Activated T-cell treated with anti-CD3 and anti-CD28 coated beads, Interleukin-2, amount 50 U/mL, for 72 hours (primary cell): ENCODE measurements at regions not wholly inside any gene's neighbourhood (a gene's known extent, or its start where the extent isn't known, plus 50 kb on each side); places are given as distances from the start of the nearest gene placed in this dataset.

ENCODE experiments used
- ATAC-seq, 2 donors: fragments of 150-1000 bp; cut with Tn5 transposase; replicated peaks in 1 of 2; 2 replicates each; pipeline ENCODE4 v1.10.0; 2021; ENCODE audit warnings: moderate library complexity in 2 of 2, mild to moderate bottlenecking in 1 of 2
- DNase-seq, 2 donors: peaks; one replicate each; pipeline ENCODE4 v3.0.0; 2021 to 2022; ENCODE audit warnings: mixed read lengths in 1 of 2
- H3K27ac Mint-ChIP-seq: one replicate; pipeline ENCODE4 v1.8.0; 2022; ENCODE audit warnings: mild to moderate bottlenecking, moderate library complexity, mixed read lengths
- H3K27me3 Mint-ChIP-seq: one replicate; pipeline ENCODE4 v1.8.0; 2022; ENCODE audit warnings: low read depth, mixed read lengths
- H3K36me3 Mint-ChIP-seq, 2 donors: one replicate each; pipeline ENCODE4 v1.8.0; 2022; ENCODE audit warnings: mixed read lengths in 2 of 2, mild to moderate bottlenecking in 1 of 2; ENCODE audit not compliant: insufficient read depth in 2 of 2
- H3K4me1 Mint-ChIP-seq: one replicate; pipeline ENCODE4 v1.8.0; 2022; ENCODE audit warnings: low read depth, mixed read lengths
- H3K4me3 Mint-ChIP-seq, 2 donors: one replicate each; pipeline ENCODE4 v1.8.0; 2022; ENCODE audit warnings: mild to moderate bottlenecking in 2 of 2, mixed read lengths in 2 of 2, moderate library complexity in 2 of 2
- H3K9me3 Mint-ChIP-seq, 2 donors: one replicate each; pipeline ENCODE4 v1.8.0; 2022; ENCODE audit warnings: mixed read lengths in 2 of 2

- H3K36me3 Mint-ChIP-seq: no peaks in the 10 kb centered on the region
- peaks cover 26% of the 10 kb centered on the region for H3K27me3 Mint-ChIP-seq
- no peak overlapping the region for H3K27ac Mint-ChIP-seq
- peaks cover 0 to 2% of the 10 kb centered on the region in 2 donors for H3K9me3 Mint-ChIP-seq
- DNase-seq: no peak
- no peak for ATAC-seq
- no peak overlapping the region for H3K4me3 Mint-ChIP-seq
- H3K4me1 Mint-ChIP-seq: no peaks in the 10 kb centered on the region
These were observed 137.1 kb upstream of the SMIM23 start for GRCh38 chr5:171648279-171649074.

GRCh38 chr5:171649075-171649401 lies 136.6 kb upstream of the SMIM23 start:
- H3K4me1 Mint-ChIP-seq: no peaks in the 10 kb centered on the region

DNA sequence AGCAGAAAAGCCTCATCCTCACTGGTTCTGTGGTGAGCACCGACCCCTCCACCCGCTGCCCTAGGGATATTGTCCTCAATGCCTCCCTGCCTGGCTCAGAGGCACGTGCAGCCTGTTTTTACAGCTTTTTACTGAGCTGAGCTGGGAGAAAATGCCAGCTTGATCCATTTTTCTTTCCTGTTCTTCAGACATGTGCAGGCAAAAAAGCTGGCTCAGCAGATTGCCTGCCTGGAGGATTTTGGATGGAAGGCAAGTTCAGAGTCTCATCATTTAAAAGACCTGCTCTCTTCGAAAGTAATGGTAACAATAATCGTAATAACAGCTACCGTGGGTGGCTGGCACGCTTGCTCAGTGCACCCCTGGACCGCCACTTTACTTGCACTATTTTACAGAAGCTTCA lies 135.0 kb upstream of the SMIM23 start:
- no peak for ATAC-seq
- peaks cover 25% of the 10 kb centered on the region for H3K27me3 Mint-ChIP-seq
- H3K4me3 Mint-ChIP-seq: no peak overlapping the region
- H3K36me3 Mint-ChIP-seq: no peaks in the 10 kb centered on the region
- no peak overlapping the region for H3K27ac Mint-ChIP-seq
- no peaks in the 10 kb centered on the region for H3K4me1 Mint-ChIP-seq
- no peak for DNase-seq
- peaks cover 0 to 4% of the 10 kb centered on the region in 2 donors for H3K9me3 Mint-ChIP-seq

More at GRCh38 chr5:171649075-171649401, 136.6 kb upstream of the SMIM23 start:
- H3K27me3 Mint-ChIP-seq: peaks cover 26% of the 10 kb centered on the region
- DNase-seq: no peak
- ATAC-seq: no peak
- no peak overlapping the region for H3K27ac Mint-ChIP-seq
- H3K36me3 Mint-ChIP-seq: no peaks in the 10 kb centered on the region
- H3K9me3 Mint-ChIP-seq: peaks cover 0 to 4% of the 10 kb centered on the region in 2 donors
- no peak overlapping the region for H3K4me3 Mint-ChIP-seq

DNA sequence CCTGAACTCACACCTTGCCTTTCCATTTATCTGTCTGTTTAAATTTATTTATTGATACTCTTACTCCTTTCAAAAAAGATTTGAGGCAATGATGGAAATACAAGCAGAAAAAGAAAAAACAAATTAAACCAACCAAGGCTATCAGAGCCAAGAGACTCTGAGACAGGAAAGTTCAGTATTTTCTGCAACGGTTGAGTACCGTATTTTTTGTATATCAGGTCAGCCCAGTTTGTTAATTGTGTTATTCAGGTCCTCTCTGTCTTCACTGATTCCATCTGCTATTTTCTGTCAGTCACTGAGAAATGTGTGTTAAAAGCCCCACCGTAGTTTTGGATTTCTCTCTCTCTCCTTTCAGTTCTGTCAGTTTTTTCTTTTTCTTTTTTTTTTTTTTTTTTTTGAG lies 134.5 kb upstream of the SMIM23 start:
- no peaks in the 10 kb centered on the region for H3K36me3 Mint-ChIP-seq

DNA sequence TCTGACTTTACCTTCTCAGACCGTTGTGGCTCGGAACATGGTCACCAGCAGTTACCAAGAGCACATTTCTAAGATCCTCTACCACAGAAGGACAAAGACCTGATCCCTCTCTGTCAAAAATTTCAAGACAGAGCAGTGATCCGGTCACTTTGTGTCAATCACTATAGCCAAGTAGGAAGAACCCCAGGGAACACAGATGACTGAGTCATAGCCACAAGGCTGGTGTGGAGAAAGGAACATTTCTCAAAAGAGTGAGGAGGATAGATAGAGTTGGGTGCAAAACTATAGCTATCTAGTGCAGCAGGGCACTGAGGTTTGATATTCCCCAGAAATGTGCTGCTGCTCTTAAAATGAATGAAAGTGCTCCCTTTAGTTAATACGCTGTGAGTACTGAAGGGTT lies 130.7 kb upstream of the SMIM23 start:
- Mint-ChIP-seq H3K4me3 (no peak overlapping the region), H3K36me3 (no peaks in the 10 kb centered on the region), H3K4me1 (no peaks in the 10 kb centered on the region), H3K9me3 (peaks cover 0 to 4% of the 10 kb centered on the region in 2 donors), H3K27me3 (peaks cover 13% of the 10 kb centered on the region), H3K27ac (no peak overlapping the region)
- no peak for DNase-seq
- no peak for ATAC-seq

More for the DNA sequence above, 134.5 kb upstream of the SMIM23 start:
- H3K4me1 Mint-ChIP-seq: no peaks in the 10 kb centered on the region
- H3K27me3 Mint-ChIP-seq: peaks cover 20% of the 10 kb centered on the region
- peaks cover 0 to 4% of the 10 kb centered on the region in 2 donors for H3K9me3 Mint-ChIP-seq
- H3K4me3 Mint-ChIP-seq: no peak overlapping the region
- H3K27ac Mint-ChIP-seq: no peak overlapping the region
- DNase-seq (no peak), ATAC-seq (no peak)

DNA sequence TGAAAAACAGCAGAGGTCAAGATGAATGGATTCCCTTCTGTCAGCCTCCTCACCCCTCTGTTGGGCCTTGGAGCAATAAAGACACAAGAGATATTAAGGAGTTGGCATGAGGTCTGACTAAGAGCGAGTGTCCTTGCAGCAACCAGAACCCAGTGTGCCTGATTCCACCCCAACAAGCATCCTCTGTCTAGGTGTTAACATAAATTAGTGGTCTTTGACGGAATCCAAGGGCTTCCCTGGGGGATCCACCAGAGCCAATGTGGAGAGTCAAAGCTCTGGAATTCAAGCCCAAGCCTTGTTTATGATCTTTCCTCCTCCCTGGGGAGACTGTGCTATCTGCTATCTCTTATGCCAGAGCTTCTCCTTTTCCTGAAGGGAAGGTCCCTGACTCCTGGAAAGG lies 128.1 kb upstream of the SMIM23 start:
- no peak for DNase-seq
- no peak for ATAC-seq
- Mint-ChIP-seq H3K9me3 (peaks cover 0 to 4% of the 10 kb centered on the region in 2 donors), H3K27me3 (no peaks in the 10 kb centered on the region), H3K27ac (no peak overlapping the region), H3K4me1 (no peaks in the 10 kb centered on the region), H3K4me3 (no peak overlapping the region), H3K36me3 (no peaks in the 10 kb centered on the region)

DNA sequence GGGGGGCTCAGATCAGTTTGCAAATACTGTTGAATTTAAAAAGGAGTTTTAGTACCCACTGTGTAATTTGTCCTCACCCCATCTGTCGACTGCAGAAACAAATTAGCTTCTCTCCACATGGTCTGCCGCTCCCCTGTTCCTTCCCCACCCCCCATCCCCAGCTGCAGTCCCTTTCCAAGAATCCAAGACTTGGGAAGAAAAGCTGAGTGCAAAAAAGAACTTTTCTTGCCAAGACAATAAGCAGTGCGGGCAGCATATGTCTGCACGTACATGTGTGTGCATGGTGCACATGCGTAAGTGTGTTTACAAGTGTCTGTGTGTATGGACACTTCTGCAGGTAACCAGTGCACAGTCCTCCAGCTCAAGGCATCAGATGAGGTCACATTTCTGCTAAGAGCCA lies 125.7 kb upstream of the SMIM23 start:
- no peaks in the 10 kb centered on the region for H3K36me3 Mint-ChIP-seq

DNA sequence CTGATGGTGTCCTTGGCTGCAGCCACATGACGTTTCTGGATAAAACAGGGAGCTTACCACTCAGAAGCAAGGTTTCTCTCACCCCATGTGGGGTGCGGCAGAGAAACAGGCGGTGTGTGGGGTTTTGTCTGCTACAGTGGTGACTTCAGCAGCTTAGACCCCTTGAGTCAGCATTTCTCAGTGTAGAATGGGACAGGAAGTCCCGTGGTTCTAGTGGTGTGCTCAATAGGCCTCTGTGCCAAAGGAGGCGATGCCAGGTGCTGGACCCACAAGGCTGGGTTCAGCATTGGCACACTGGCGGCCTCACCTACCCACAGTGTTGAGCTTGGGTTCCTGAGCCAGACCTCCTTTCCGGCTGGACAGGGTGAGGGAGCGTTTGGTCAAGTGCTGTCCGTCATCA lies 125.2 kb upstream of the SMIM23 start:
- H3K4me1 Mint-ChIP-seq: no peaks in the 10 kb centered on the region
- H3K4me3 Mint-ChIP-seq: no peak overlapping the region
- no peaks in the 10 kb centered on the region for H3K27me3 Mint-ChIP-seq
- no peaks in the 10 kb centered on the region for H3K9me3 Mint-ChIP-seq
- H3K27ac Mint-ChIP-seq: no peak overlapping the region
- H3K36me3 Mint-ChIP-seq: no peaks in the 10 kb centered on the region
- DNase-seq (no peak), ATAC-seq (peak in 1 of 2 donors; percentile 33)

More for the DNA sequence above, 125.7 kb upstream of the SMIM23 start:
- H3K27ac Mint-ChIP-seq: no peak overlapping the region
- H3K9me3 Mint-ChIP-seq: no peaks in the 10 kb centered on the region
- no peak for ATAC-seq
- no peak overlapping the region for H3K4me3 Mint-ChIP-seq
- DNase-seq: no peak
- H3K4me1 Mint-ChIP-seq: no peaks in the 10 kb centered on the region
- H3K27me3 Mint-ChIP-seq: no peaks in the 10 kb centered on the region

DNA sequence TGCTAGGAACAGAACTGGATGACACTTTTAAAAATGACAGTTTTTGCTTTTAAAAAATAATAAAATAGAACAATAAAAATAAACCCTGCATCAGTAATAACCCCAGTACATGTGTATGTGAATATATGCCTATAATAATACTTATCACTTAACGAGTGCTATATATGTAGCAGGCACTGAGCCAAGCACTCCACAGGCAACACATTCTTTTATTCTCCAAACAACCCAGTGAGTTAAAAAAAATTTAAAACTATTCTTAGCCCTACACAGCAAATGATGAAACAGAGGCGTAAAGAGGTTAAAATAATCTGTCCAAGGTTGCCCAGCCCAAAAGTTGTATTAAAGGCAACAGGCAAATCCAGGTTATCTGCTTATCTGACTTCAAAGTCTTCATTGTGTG lies 124.5 kb upstream of the SMIM23 start:
- ATAC-seq (no peak), DNase-seq (no peak)
- Mint-ChIP-seq H3K36me3 (no peaks in the 10 kb centered on the region), H3K9me3 (no peaks in the 10 kb centered on the region), H3K4me3 (no peak overlapping the region), H3K27ac (no peak overlapping the region), H3K4me1 (no peaks in the 10 kb centered on the region), H3K27me3 (no peaks in the 10 kb centered on the region)

DNA sequence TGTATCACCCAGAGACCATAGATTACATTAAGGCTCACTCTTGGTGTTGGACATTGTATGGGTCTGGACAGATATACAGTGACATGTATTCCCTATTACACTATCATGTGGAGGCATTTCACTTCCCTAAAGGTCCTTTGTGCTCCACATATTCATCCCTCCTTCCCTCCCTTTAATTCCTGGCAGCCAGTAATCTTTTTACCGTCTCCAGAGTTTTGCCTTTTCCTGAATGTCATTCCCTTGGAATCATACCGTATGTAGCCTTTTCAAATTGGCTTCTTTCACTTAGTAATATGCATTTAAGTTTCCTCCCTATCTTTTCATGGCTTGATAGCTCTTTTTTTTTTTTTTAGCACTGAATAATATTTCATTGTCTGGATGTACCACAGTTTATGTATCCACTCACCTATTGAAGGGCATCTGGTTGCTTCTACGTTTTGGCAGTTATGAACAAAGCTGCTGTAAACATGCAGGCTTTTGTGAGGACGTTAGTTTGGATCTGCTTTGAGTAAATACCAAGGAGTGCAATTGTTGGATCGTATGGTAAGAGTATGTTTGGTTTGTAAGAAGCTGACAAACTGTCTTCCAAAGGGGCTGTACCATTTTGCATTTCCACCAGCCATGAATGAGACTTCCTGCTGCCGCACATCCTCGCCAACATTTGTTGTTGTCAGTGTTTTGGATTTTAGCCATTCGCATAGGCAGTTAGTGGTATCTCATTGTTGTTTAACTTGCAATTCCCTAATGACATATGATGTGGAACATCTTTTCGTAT lies 122.1 kb upstream of the SMIM23 start:
- H3K36me3 Mint-ChIP-seq: no peaks in the 10 kb centered on the region
- H3K4me3 Mint-ChIP-seq: no peak overlapping the region
- ATAC-seq (no peak), DNase-seq (no peak)
- H3K9me3 Mint-ChIP-seq: no peaks in the 10 kb centered on the region
- H3K27me3 Mint-ChIP-seq: no peaks in the 10 kb centered on the region
- no peak overlapping the region for H3K27ac Mint-ChIP-seq
- H3K4me1 Mint-ChIP-seq: no peaks in the 10 kb centered on the region

DNA sequence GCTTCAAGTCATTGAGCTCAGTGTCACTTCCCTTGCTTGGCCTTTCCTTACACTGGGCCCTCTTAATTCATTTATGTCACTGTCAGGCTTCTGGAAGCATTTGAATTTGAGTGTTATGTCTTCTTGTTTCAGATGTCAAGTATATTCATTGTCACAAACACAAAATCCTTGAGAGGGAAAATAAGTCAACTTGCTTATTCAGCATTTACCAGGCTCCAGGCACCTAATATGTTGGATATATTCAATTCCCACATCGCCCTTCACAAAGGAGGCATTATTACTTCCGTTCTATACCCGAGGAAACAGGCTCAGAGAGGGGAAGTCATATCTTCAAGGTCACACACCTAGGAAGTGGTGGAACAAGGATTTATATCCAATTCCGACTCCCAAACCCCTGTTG lies 121.1 kb upstream of the SMIM23 start:
- no peak overlapping the region for H3K27ac Mint-ChIP-seq
- H3K9me3 Mint-ChIP-seq: no peaks in the 10 kb centered on the region
- no peak overlapping the region for H3K4me3 Mint-ChIP-seq
- H3K4me1 Mint-ChIP-seq: no peaks in the 10 kb centered on the region
- ATAC-seq: no peak
- no peak for DNase-seq
- H3K36me3 Mint-ChIP-seq: no peaks in the 10 kb centered on the region
- H3K27me3 Mint-ChIP-seq: no peaks in the 10 kb centered on the region

DNA sequence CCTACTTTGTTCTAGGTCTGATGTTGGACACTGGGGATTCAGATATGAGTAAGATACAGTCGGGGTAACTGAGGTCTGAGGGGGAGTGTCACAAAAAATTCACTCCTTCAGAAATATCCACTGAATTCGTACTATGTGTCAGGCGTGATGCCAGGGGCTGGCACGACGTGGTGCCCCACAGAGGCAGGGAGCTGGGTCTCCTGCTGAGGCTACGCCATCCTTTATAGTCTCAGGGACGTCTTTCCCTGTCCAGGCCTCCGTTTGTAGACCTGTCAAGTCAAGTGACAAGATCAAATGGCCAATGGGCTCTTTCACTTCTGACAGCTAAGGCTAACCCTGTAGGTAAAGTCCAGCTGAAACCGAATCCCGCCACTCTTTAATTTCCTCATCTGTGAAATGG lies 118.8 kb upstream of the SMIM23 start:
- no peak for ATAC-seq
- Mint-ChIP-seq H3K4me1 (no peaks in the 10 kb centered on the region), H3K27me3 (no peaks in the 10 kb centered on the region), H3K9me3 (no peaks in the 10 kb centered on the region), H3K4me3 (no peak overlapping the region), H3K27ac (no peak overlapping the region), H3K36me3 (no peaks in the 10 kb centered on the region)
- DNase-seq: no peak

DNA sequence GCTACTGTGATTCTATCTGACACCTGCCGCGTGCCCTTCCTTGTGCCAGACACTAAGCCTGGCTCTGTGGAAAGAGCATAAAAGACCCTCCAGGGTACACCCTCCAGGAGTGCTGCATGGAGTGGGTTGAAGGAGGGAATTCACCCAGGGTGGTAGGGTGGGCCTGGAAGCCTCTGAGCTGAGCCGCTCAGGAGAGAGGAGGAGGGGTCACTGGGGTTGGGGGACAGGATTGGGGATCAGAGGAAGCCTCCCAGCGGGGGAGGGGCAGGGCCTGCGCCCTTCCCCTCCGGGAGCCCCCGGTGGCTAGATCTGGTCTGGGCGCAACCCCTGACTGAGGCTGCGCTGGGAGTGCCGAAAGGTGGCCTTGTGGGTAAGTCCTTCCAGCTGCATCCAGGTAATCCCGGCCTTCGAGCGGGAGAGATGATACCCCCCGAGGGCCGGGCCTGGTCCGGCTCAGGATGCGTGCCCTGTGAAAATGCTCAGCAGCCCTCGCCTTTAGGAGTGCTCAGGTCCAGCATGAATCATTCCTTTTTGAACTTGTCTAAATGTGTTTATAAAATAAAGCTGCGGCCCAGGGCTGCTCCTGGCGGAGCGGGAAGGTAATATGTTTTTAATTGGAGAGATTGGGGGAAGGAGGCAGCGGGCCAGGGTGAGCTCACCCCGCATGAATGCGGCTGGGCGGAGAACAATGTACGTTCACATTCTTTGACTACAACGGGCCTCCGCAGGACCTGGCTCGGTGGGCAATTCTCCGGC lies 118.1 kb upstream of the SMIM23 start:
- Mint-ChIP-seq H3K9me3 (no peaks in the 10 kb centered on the region), H3K27me3 (no peaks in the 10 kb centered on the region), H3K36me3 (no peaks in the 10 kb centered on the region), H3K27ac (no peak overlapping the region), H3K4me1 (no peaks in the 10 kb centered on the region), H3K4me3 (no peak overlapping the region)
- DNase-seq (no peak), ATAC-seq (no peak)
